Activated T-helper 2 cell treated with anti-CD3 and anti-CD28 coated beads, Interferon-gamma antibody, Interleukin-2, Interleukin-4, amounts not matched to agents 10 μg/mL and 5 μg/mL and 100 μg/mL, durations not matched to agents 14 hours and 24 hours and 36 hours (primary cell): ENCODE measurements at regions not wholly inside any gene's neighbourhood (a gene's known extent, or its start where the extent isn't known, plus 50 kb on each side); places are given as distances from the start of the nearest gene placed in this dataset.

ENCODE experiments used
- DNase-seq: peaks from one replicate; pipeline ENCODE4 v3.0.0; 2021; ENCODE audit warnings: low spot score
- H3K27ac Mint-ChIP-seq: one replicate; pipeline ENCODE4 v1.8.0; 2021; ENCODE audit warnings: mixed read lengths
- H3K27me3 Mint-ChIP-seq: one replicate; pipeline ENCODE4 v1.8.0; 2021; ENCODE audit warnings: low read depth, mixed read lengths
- H3K36me3 Mint-ChIP-seq: one replicate; pipeline ENCODE4 v1.8.0; 2021; ENCODE audit warnings: low read depth, mixed read lengths
- H3K4me1 Mint-ChIP-seq: one replicate; pipeline ENCODE4 v1.8.0; 2021; ENCODE audit warnings: low read depth, mixed read lengths
- H3K4me3 Mint-ChIP-seq: one replicate; pipeline ENCODE4 v1.8.0; 2021; ENCODE audit warnings: low read depth, mild to moderate bottlenecking, moderate library complexity, mixed read lengths
- H3K9me3 Mint-ChIP-seq: one replicate; pipeline ENCODE4 v1.8.0; 2021; ENCODE audit warnings: mixed read lengths
- intact Hi-C: fragments of 100-400 bp; cut with micrococcal nuclease; formaldehyde crosslinking; loops from one replicate; pipeline ENCODE4 v1.15.1; 2023

DNA sequence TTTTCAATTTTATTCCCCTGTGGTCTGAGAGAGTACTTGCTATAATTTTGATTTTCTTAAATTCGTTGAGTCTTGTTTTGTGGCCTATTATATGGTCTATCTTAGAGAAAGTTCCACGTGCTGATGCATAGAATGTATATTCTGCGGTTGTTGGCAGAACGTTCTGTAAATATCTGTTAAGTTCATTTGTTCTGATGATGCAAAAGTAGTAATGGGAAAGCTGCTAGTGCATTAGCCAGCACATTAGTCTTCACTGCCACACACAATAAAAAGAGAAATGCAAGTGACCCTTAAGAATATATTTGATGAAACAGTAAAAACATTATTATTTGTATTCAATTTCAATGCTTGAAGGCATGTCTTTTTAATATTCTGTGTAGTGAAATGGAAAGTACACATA, 84.8 kb downstream of the GTPBP8 start:
- no peak for DNase-seq
- Mint-ChIP-seq H3K36me3 (no peaks in the 10 kb centered on the region), H3K4me1 (peaks cover 2% of the 10 kb centered on the region), H3K27ac (no peak overlapping the region), H3K27me3 (no peaks in the 10 kb centered on the region), H3K9me3 (no peaks in the 10 kb centered on the region), H3K4me3 (no peak overlapping the region)
- intact Hi-C loops: no loop called here

DNA sequence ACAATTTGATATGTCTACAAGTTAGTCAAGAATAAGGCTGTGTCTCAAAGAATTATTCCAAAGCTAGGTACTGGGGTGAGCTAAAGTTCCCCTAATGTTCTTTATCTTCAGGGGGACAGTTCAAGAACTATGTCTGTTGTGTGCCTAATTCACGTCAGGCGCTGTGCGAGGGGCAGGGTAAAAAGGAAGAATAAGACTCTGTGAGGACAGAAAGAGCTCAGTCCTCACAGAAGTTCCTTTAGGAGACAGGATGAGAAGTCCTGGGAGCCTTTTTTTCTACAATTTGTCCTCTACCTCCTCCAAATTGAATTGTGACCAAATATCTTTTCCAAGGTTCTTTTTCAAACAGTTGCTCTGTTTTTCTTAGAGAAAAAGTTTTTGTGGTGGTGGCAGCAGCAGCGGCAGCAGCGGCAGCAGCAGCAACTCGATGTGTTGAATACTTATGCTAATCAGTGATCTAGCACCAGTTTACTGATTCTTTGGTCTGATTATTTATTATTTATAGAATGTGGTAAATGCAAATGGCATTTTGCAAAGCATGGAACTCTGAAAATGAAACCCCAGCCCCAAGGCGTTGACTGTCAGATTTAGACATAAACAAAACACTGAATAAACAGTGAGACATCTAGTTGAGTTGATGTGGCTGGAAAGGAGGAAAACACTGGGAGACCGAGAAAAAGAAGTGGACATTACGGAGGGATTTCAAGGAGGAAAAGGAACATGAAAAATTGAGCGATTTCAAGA, 88.6 kb downstream of the GTPBP8 start:
- H3K27me3 Mint-ChIP-seq: no peaks in the 10 kb centered on the region
- DNase-seq: no peak
- no peaks in the 10 kb centered on the region for H3K9me3 Mint-ChIP-seq
- H3K27ac Mint-ChIP-seq: no peak overlapping the region
- peaks cover 2% of the 10 kb centered on the region for H3K4me1 Mint-ChIP-seq
- intact Hi-C loops: no loop called here
- H3K4me3 Mint-ChIP-seq: no peak overlapping the region
- no peaks in the 10 kb centered on the region for H3K36me3 Mint-ChIP-seq

DNA sequence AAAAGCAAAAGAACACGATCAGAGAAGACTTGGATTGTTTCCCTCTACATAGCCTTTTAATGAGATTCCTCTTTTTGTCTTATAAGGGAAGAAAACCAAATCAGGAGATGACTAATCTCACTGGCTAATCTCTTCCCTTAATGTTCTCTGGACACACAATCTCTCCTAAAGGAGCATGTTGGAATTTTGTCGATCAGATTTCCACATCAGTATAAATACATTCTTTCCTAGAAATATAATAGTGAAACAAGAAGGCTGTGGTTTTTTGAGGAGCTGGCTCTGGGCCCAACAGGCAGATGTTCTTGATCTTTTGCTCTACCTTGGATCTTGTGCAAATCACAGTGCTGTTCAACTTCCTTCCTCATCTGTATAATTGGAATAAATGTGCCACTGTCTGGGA, 94.0 kb downstream of the GTPBP8 start:
- H3K4me1 Mint-ChIP-seq: peaks cover 9% of the 10 kb centered on the region
- no peak overlapping the region for H3K27ac Mint-ChIP-seq
- intact Hi-C loops: no loop called here
- H3K27me3 Mint-ChIP-seq: no peaks in the 10 kb centered on the region
- H3K36me3 Mint-ChIP-seq: no peaks in the 10 kb centered on the region
- no peak for DNase-seq
- H3K9me3 Mint-ChIP-seq: no peaks in the 10 kb centered on the region
- H3K4me3 Mint-ChIP-seq: no peak overlapping the region

DNA sequence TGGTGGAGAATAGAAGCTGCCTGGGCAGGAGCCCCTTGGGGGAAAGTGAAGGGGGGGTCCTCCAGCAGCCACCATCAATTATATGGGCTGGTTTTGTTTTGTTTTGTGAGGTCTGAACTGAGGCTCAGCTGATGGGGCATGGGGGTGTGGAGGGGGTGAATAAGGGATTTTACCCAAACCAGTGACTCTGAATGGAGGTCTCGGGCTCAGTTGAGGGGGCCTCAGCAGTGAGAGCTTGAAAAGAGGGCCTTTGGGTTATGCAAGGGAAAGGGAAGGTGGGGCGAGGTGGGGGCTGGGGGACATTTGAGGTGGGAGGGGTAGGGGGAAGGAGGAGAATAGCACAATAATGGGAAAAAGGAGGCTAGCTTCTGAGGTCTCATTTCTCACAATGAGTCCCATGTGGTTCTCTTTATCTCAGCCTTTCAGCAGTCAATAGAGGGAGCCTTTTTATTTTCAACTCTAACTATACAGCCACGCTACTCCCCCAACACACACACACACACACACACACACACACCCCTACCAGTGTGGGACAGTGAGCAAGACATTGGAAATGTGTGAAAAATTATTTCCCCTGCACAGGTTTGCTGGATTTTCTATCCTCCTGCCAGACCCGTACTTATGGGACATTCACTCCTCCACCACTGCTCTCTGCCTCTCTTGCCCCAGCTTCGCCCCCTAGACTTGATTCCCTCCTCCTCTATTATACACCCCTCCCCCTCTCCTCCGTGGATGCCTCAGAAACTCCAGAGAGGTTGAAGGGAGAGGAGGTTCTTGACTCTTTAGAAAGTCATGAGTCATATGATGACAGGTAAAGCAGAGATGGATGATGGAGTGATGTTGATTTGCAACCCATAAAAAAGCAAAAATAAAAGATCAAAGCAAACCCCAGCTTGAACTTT, 96.0 kb downstream of the GTPBP8 start:
- no peaks in the 10 kb centered on the region for H3K36me3 Mint-ChIP-seq
- DNase-seq: no peak
- H3K4me3 Mint-ChIP-seq: no peak overlapping the region
- H3K27ac Mint-ChIP-seq: peak overlapping the region; percentile 34
- intact Hi-C loops: no loop called here
- no peaks in the 10 kb centered on the region for H3K9me3 Mint-ChIP-seq
- H3K27me3 Mint-ChIP-seq: no peaks in the 10 kb centered on the region
- H3K4me1 Mint-ChIP-seq: peaks cover 9% of the 10 kb centered on the region

DNA sequence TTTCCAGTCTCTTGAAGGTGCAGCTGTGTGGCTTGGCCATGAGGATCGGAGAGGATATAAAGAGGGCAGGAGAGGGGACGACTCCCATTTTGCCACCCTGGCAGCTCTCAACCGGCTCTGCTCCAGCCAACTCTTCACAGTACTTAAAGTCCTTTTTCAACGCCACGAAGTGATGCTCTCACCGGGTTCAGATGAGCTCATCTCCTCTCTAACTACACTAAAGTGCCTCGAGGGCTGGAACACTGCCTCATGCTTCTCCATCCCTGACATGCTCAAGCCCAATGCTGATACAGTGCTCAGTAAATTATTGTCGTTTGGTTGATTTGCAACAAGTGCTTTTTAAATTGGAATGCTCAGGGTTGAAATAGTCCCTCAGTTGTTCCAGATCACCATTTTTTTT, 97.8 kb downstream of the GTPBP8 start:
- H3K4me1 Mint-ChIP-seq: peaks cover 9% of the 10 kb centered on the region
- DNase-seq: no peak
- H3K27ac Mint-ChIP-seq: no peak overlapping the region
- no peak overlapping the region for H3K4me3 Mint-ChIP-seq
- no peaks in the 10 kb centered on the region for H3K36me3 Mint-ChIP-seq
- no peaks in the 10 kb centered on the region for H3K9me3 Mint-ChIP-seq
- intact Hi-C loops: no loop called here
- H3K27me3 Mint-ChIP-seq: no peaks in the 10 kb centered on the region

DNA sequence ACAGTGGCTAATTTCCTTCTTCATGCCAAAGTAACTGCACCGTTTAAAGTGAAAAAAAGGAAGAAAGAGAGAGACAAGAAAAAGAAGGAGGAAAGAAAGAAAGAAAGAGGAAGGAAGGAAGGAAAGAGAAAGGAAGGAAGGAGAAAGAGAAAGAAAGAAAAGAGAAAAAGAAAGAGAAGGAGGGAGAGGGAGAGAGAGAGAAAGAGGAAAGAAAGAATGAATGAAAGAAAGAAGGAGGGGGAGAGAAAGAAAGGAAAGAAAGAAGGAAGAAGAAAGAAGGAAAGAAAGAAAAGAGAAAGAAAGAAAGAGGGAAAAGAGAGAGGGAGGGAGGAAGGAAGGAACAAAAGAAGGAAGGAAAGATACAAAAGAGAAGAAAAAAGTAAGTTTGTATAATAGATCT, 100.6 kb downstream of the GTPBP8 start:
- peaks cover 12% of the 10 kb centered on the region for H3K4me1 Mint-ChIP-seq
- H3K27ac Mint-ChIP-seq: no peak overlapping the region
- no peak overlapping the region for H3K4me3 Mint-ChIP-seq
- intact Hi-C loops: no loop called here
- no peaks in the 10 kb centered on the region for H3K36me3 Mint-ChIP-seq
- H3K27me3 Mint-ChIP-seq: no peaks in the 10 kb centered on the region
- DNase-seq: no peak
- no peaks in the 10 kb centered on the region for H3K9me3 Mint-ChIP-seq

DNA sequence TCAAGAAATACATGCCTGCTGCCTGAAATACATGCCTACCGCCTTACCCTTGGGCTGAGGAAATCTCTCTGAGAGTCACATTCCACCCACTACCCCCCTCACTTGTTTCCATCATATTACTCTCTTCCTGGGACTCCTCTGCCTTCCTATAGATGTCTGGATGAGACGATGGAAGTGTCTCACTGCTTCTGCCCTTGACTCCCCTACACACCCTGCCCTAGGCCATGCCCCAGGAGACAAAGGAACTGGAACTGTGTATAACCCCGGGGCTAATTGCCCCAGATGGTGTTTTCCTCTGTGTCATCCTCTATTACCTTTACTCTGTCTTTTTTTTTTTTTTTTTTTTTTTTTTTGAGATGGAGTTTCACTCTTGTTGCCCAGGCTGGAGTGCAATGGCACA, 102.0 kb downstream of the GTPBP8 start:
- H3K4me3 Mint-ChIP-seq: no peak overlapping the region
- no peak for DNase-seq
- intact Hi-C loops: no loop called here
- H3K9me3 Mint-ChIP-seq: no peaks in the 10 kb centered on the region
- no peaks in the 10 kb centered on the region for H3K36me3 Mint-ChIP-seq
- H3K4me1 Mint-ChIP-seq: peaks cover 4% of the 10 kb centered on the region
- no peak overlapping the region for H3K27ac Mint-ChIP-seq
- no peaks in the 10 kb centered on the region for H3K27me3 Mint-ChIP-seq

DNA sequence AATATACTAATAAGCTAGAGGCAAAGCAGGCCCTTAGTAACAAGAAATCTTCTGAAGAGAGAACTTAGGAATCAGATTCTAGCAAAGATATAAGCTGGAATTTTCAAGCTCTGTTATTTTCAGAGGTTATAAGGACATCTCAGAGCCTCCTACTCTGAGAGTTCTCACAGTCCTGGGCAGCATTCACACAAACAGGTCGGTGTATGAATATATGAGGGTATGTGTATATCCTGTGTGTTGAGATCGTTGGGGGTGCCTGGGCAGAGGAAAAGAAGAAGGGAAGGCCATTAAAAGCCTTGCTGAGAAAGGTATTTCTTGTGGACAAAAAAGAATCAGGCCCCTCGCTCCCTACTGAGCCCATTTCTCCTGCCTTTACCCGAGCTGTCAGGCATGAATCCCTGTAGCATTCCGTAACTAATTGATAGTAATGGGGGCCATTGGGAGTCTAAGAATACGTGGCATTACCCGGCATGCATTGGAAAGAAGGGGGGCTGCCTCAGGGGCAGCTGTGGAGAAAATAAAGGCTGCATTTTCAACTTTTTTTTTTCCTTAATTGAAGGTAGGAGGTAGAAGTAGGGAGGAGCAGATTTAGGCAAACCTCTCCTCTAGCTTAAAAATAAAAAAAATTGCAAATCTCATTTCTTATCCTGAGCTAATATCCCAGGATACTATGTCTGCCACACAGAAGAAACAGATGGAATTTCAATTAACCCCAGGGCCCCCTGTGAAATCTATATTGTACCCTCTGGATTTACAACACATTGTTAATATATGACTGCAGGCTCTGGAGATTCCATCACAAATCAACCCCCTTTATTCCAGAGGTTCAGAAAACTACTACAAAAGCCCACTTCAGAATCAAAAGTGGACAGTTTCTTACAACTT, 103.8 kb downstream of the GTPBP8 start:
- DNase-seq: no peak
- Mint-ChIP-seq H3K27me3 (no peaks in the 10 kb centered on the region), H3K9me3 (peaks cover 3% of the 10 kb centered on the region), H3K36me3 (no peaks in the 10 kb centered on the region), H3K27ac (no peak overlapping the region), H3K4me3 (no peak overlapping the region), H3K4me1 (peaks cover 4% of the 10 kb centered on the region)
- intact Hi-C loops: no loop called here

DNA sequence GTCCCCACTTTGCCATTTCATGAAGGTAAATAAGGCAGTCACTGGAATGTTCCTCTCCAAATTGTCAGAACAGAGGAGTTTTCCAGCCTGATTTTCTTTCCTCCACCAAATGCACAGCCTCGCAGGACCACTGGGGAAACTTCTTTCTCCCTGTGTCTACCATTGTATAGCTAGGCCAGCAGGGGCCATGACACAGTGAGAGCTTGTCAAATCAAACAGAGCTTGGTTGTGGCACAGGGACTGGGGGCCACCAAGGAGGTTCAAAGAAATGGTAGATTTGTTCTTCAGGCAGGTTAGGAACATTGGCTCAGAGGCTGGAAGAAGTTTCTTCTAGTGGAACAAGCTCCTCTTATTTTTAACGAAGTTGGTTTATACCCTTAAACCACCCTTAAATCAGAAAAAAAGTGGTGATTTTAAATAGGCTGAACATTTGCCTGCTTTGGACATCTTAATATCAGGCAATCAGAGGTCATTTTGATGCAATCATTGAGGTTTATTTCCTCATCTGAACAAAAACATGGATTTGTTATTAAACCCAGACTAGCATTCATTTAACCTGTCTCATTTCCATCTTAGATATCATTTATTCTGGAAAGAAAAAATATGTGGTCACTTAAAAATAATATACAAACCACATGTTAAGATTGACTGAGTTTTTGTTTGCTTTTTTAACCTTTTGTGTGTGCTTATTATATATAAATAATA, 105.6 kb downstream of the GTPBP8 start:
- peaks cover 7% of the 10 kb centered on the region for H3K4me1 Mint-ChIP-seq
- DNase-seq: no peak
- H3K27me3 Mint-ChIP-seq: no peaks in the 10 kb centered on the region
- H3K36me3 Mint-ChIP-seq: no peaks in the 10 kb centered on the region
- no peak overlapping the region for H3K4me3 Mint-ChIP-seq
- H3K27ac Mint-ChIP-seq: no peak overlapping the region
- H3K9me3 Mint-ChIP-seq: peaks cover 9% of the 10 kb centered on the region
- intact Hi-C loops: no loop called here

DNA sequence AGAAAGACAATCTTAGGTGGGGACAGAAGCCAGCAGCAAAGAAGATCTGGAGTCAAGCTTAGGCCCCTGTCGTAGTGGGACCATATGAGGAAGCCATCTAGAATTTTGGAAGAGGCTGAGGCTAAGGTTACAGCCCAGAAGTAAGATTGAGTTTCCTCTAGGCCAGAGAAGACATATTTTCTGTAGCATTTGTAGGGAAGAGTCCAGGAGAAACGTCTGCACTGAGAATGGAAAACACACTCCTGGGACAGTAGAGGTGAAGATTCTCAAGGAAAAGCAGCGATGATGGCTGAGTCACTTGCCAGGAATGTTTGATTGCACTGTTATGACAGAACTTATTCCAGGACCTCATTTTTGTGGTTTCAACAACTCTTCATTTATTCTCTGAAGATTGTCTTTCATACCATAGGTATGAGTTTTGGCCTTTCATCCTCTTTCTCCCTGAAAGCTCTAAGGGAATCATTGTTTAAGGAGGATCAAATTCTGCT, 107.2 kb downstream of the GTPBP8 start:
- Mint-ChIP-seq H3K27ac (no peak overlapping the region), H3K36me3 (no peaks in the 10 kb centered on the region), H3K4me3 (no peak overlapping the region), H3K9me3 (peaks cover 13% of the 10 kb centered on the region), H3K27me3 (no peaks in the 10 kb centered on the region), H3K4me1 (peaks cover 7% of the 10 kb centered on the region)
- no peak for DNase-seq
- intact Hi-C loops: no loop called here

DNA sequence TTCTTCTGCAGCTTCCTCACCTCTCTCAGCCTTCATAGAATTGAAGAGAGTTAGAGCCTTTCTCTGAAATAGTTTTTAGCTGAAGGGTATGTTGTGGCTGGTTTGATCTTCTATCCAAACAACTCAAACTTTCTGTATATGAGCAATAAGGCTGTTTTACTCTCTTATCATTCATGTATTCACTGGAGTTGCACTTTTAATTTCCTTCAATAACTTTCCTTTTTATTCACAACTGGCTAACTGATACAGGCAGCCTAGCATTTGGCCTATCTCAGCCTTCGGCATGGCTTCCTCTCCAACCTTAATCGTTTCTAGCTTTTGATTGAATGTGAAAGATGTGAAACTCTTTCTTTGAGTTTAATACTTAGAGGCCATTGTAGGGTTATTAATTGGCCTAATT, 109.3 kb downstream of the GTPBP8 start:
- DNase-seq: no peak
- H3K27me3 Mint-ChIP-seq: no peaks in the 10 kb centered on the region
- H3K27ac Mint-ChIP-seq: peak overlapping the region; percentile 73
- no peaks in the 10 kb centered on the region for H3K36me3 Mint-ChIP-seq
- intact Hi-C loops: no loop called here
- H3K9me3 Mint-ChIP-seq: peaks cover 13% of the 10 kb centered on the region
- no peak overlapping the region for H3K4me3 Mint-ChIP-seq
- H3K4me1 Mint-ChIP-seq: peaks cover 12% of the 10 kb centered on the region

DNA sequence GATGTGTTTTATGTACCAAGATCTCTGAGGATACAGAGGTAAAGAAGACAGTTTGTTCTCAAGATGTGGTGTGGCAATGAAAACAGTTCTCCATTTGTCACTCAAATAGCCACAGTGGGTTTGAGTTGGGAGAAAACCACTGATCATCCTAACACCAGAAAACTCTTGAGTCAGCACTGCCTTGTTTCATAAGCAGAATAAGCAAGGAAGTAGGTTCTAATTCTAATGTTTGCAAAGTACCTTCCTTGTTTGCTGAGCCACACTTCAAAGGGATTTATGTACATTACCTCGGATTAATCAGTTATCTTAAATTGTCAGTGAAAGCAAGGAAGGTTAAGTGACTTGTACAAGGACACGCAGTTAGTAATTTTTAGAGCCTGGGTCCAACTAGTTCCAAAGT, 107.8 kb upstream of the BOC start:
- DNase-seq: no peak
- intact Hi-C loops: no loop called here
- no peaks in the 10 kb centered on the region for H3K27me3 Mint-ChIP-seq
- no peaks in the 10 kb centered on the region for H3K36me3 Mint-ChIP-seq
- no peak overlapping the region for H3K27ac Mint-ChIP-seq
- H3K4me1 Mint-ChIP-seq: peaks cover 24% of the 10 kb centered on the region
- no peak overlapping the region for H3K4me3 Mint-ChIP-seq
- H3K9me3 Mint-ChIP-seq: peaks cover 13% of the 10 kb centered on the region
